ENCODE measurements at regions not wholly inside any gene's neighbourhood (a gene's known extent, or its start where the extent isn't known, plus 50 kb on each side); places are given as distances from the start of the nearest gene placed in this dataset.
"Not testable (repeated sequence)": the region's sequence is repeated elsewhere in the genome, so short reads cannot be mapped to it uniquely, and the experiment has no call there.

GRCh38 chr14:52122163-52122562 lies 53.3 kb upstream of the NID2 start:
- not testable (repeated sequence) for DNase-seq (ENCODE audit: low read depth)

- DNase-seq (ENCODE audit: low read depth): no peak
Observed at GRCh38 chr14:52121441-52121840, 52.6 kb upstream of the NID2 start.

DNA sequence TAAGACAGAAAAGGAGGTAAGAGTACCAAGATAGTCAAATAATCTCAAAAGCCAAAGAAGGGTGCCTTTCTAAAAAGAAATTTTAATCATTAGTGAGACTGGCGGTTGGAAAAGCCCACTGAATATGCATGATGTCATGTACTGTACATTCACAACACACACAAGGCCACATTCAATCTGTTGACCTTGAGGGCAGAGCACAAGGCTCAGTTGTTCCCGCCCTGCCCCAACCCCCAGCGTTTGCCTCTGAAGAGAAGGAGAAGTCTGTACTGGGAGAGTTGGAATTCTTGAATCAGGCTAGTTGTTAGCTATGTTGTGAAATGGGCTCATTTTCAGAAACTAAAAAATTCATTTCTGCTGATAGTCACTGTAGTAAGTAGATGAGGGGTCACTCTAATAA lies 50.2 kb upstream of the NID2 start:
- DNase-seq (ENCODE audit: low read depth): no peak
